Suprapubic skin (tissue), 4 donors: ENCODE measurements at regions not wholly inside any gene's neighbourhood (a gene's known extent, or its start where the extent isn't known, plus 50 kb on each side); places are given as distances from the start of the nearest gene placed in this dataset.

Experiments
- DNase-seq, 2 donors: peaks; one replicate each; pipeline ENCODE4 v3.0.0-alpha.2; 2019; ENCODE audit warnings: low spot score in 2 of 2
- H3K27ac ChIP-seq: fragments of 200-600 bp; sonication (generic); one replicate; pipeline ENCODE4 v1.5.1; 2019
- H3K27me3 ChIP-seq: fragments of 200-600 bp; sonication (generic); one replicate; pipeline ENCODE4 v1.5.1; 2019
- H3K36me3 ChIP-seq: fragments of 200-600 bp; sonication (generic); one replicate; pipeline ENCODE4 v1.5.1; 2019
- H3K4me1 ChIP-seq: fragments of 200-600 bp; sonication (generic); one replicate; pipeline ENCODE4 v1.5.1; 2019
- H3K4me3 ChIP-seq: fragments of 200-600 bp; sonication (generic); one replicate; pipeline ENCODE4 v1.5.1; 2019; ENCODE audit warnings: mild to moderate bottlenecking
- H3K9me3 ChIP-seq: fragments of 200-600 bp; sonication (generic); one replicate; pipeline ENCODE4 v1.5.1; 2019
- EP300 ChIP-seq: sonication (generic); formaldehyde crosslinking; IDR thresholded peaks from one replicate; pipeline ENCODE4 v1.6.1; 2017; ENCODE audit warnings: antibody characterized with exemption
- POLR2A ChIP-seq, 2 donors: fragments of 450-650 bp; IDR thresholded peaks; one replicate each; pipeline ENCODE4 v1.6.1; 2017; ENCODE audit warnings: antibody characterized with exemption in 2 of 2, mild to moderate bottlenecking in 2 of 2, moderate library complexity in 2 of 2
- POLR2AphosphoS5 ChIP-seq, 3 donors: sonication (generic); formaldehyde crosslinking; IDR thresholded peaks; one replicate each; pipeline ENCODE4 v1.6.1; 2017; ENCODE audit warnings: antibody characterized with exemption in 3 of 3
- WGBS: methylation state at CpG from one replicate; pipeline ENCODE4 v1.1.5; 2018; 5-methylcytosine and 5-hydroxymethylcytosine counted together
- TF ChIP-seq, protein P1 (sequence below), 2 donors: fragments of 200-600 bp in 1 of 2; fragments of 450-650 bp in 1 of 2; sonication (generic) in 1 of 2; IDR thresholded peaks; one replicate each; pipeline ENCODE4 v1.5.1; 2016 to 2019; ENCODE audit warnings: antibody characterized with exemption in 2 of 2, mild to moderate bottlenecking in 1 of 2, moderate library complexity in 1 of 2

DNA sequence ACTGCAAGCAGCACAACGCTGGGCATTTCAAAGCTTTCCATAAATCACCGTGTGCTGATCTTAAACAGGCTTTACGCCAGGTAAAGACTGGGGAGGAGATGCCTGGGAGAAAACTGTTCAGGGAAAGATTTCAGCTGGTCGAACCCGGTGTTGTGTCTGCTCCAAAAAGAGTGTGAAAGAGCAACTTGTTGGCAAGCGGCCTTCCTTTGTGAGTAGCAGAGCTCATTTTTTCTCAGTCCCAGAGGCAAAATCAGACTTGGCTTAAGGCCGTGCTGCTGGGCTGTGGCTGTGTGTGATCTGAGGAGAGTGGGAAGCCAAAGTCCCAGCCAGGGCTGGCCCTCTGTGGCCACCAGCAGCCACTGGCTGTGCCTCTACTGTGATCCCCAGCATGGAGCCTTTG is 75.7 kb upstream of the E2F8 start:
- no peak for DNase-seq
- Histone ChIP-seq H3K4me1 (peaks cover 11% of the 10 kb centered on the region), H3K9me3 (no peaks in the 10 kb centered on the region), H3K36me3 (no peaks in the 10 kb centered on the region), H3K27ac (no peak overlapping the region), H3K27me3 (peaks cover 5% of the 10 kb centered on the region), H3K4me3 (no peak overlapping the region)
- TF ChIP-seq, protein P1, sequence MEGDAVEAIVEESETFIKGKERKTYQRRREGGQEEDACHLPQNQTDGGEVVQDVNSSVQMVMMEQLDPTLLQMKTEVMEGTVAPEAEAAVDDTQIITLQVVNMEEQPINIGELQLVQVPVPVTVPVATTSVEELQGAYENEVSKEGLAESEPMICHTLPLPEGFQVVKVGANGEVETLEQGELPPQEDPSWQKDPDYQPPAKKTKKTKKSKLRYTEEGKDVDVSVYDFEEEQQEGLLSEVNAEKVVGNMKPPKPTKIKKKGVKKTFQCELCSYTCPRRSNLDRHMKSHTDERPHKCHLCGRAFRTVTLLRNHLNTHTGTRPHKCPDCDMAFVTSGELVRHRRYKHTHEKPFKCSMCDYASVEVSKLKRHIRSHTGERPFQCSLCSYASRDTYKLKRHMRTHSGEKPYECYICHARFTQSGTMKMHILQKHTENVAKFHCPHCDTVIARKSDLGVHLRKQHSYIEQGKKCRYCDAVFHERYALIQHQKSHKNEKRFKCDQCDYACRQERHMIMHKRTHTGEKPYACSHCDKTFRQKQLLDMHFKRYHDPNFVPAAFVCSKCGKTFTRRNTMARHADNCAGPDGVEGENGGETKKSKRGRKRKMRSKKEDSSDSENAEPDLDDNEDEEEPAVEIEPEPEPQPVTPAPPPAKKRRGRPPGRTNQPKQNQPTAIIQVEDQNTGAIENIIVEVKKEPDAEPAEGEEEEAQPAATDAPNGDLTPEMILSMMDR (IDR thresholded peaks at IDR 0.05): no peak
- TF ChIP-seq EP300 (no peak), POLR2AphosphoS5 (IDR thresholded peaks at IDR 0.05) (no peak), POLR2A (IDR thresholded peaks at IDR 0.05) (no peak)
- WGBS: 32% methylated on average over 7 of the region's 7 CpGs

DNA sequence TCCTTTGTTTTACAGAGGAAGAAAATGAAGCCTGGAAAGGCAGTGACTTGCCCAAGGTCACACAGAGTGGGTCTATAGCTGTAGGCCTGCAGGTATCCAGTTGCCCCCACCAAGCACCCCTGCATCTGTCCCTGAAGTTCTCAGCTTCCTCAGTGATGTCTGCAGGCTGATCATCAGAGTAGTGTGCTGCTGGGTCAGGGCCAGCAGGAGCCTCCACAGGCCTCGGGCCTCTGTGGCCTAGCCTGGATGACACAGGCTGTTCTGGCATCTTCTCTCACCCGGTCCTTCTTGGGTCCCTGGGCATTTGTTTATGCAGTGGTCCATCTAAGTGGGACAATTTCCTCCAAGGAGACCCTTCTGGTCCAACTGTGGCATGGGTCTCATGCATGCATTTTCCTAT is 74.8 kb upstream of the E2F8 start:
- H3K4me3 ChIP-seq: no peak overlapping the region
- peaks cover 11% of the 10 kb centered on the region for H3K4me1 ChIP-seq
- no peaks in the 10 kb centered on the region for H3K36me3 ChIP-seq
- 76% methylated on average over 2 of the region's 2 CpGs for WGBS
- DNase-seq: no peak
- no peaks in the 10 kb centered on the region for H3K9me3 ChIP-seq
- H3K27me3 ChIP-seq: peaks cover 8% of the 10 kb centered on the region
- no peak overlapping the region for H3K27ac ChIP-seq
- TF ChIP-seq EP300 (no peak), POLR2AphosphoS5 (IDR thresholded peaks at IDR 0.05) (no peak), POLR2A (IDR thresholded peaks at IDR 0.05) (no peak)
- TF ChIP-seq, protein P1 (IDR thresholded peaks at IDR 0.05): no peak

DNA sequence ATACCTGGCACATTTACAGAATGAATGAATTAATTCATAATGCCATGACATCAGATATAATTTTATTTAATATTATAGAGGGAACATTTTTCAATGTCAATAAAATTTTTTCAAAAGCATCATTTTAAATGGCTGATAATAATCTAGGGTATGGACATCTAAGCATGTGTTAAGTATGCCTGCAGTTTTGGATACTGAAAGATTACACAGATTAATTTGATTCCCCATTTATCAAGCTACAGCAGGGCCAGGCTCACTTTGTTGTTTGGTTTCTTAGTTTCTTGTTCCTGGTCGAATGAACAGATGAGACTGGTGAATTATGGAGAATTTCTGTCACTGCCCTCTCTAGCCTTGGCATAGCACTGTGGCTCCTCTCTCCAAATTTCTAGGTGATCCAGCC is 72.4 kb upstream of the E2F8 start:
- WGBS: 43% methylated on average over 1 of the region's 1 CpG
- Histone ChIP-seq H3K27me3 (peaks cover 3% of the 10 kb centered on the region), H3K36me3 (no peaks in the 10 kb centered on the region), H3K27ac (no peak overlapping the region), H3K4me3 (no peak overlapping the region), H3K4me1 (peaks cover 11% of the 10 kb centered on the region), H3K9me3 (no peaks in the 10 kb centered on the region)
- no peak for TF ChIP-seq POLR2A (IDR thresholded peaks at IDR 0.05)
- TF ChIP-seq POLR2AphosphoS5 (IDR thresholded peaks at IDR 0.05): no peak
- no peak for TF ChIP-seq EP300
- TF ChIP-seq, protein P1 (IDR thresholded peaks at IDR 0.05): no peak
- DNase-seq: no peak

DNA sequence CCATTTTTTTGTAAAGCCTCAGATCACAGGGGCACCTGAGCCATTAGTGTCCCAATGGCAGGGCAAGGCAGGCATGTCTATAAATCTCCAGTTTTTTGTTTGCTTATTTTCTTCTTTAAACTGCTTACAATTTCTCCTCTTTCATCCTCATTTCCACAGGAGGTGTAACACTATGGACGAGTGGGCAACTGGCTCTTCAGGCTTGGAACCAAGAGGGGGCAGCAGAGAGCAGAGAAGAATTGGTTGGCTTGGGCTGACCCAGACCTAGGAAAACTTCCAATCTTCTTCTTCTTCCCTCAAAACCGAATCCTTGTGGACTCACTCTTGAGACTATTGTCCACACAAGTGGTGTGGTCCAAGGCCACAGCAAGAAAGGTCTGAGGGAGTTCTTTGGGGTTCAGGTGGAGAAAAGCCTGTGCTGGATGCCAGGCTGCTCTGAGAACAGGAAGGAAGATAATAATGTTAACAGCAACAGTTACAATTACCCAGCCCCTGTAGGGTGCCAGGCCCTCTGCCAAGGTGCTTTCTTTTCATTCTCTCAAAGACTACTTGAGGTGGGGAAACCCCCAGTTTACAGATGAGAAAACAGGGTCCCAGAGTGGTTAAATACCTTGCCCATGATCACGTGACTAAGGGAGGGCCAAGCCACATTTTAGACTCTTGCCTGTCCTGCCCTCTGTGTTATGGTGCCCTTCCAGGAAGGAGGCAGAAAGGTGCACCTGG is 70.7 kb upstream of the E2F8 start:
- no peaks in the 10 kb centered on the region for H3K9me3 ChIP-seq
- DNase-seq: no peak
- no peak overlapping the region for H3K4me3 ChIP-seq
- no peaks in the 10 kb centered on the region for H3K36me3 ChIP-seq
- peaks cover 4% of the 10 kb centered on the region for H3K4me1 ChIP-seq
- H3K27me3 ChIP-seq: peaks cover 3% of the 10 kb centered on the region
- no peak for TF ChIP-seq POLR2AphosphoS5 (IDR thresholded peaks at IDR 0.05)
- no peak for TF ChIP-seq POLR2A (IDR thresholded peaks at IDR 0.05)
- TF ChIP-seq, protein P1 (IDR thresholded peaks at IDR 0.05): peak; percentile 61 to 85
- H3K27ac ChIP-seq: no peak overlapping the region
- WGBS: 33% methylated on average over 3 of the region's 3 CpGs

DNA sequence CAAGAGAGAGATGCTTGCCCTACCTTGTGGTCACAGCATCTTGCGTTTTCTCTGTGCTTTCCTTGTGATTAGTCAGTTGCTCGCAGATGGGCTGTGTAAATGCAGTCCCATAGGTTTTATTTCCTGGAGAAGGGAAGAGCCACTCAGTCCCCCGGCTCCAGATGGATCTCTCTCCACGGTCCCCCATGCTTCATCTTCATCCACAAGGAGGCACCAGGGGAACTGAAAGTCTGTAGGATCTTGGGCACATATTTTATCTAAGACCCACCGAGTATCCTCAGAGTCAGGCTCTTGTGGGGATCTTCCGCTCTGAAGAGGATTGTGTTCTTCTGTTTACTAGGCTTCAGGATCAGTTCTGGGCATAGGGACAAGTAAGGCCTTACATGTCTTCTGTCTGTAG is 66.8 kb upstream of the E2F8 start:
- no peak for DNase-seq
- Histone ChIP-seq H3K9me3 (no peaks in the 10 kb centered on the region), H3K27me3 (peaks cover 6% of the 10 kb centered on the region), H3K4me3 (no peak overlapping the region), H3K36me3 (no peaks in the 10 kb centered on the region), H3K27ac (no peak overlapping the region), H3K4me1 (no peaks in the 10 kb centered on the region)
- TF ChIP-seq, protein P1 (IDR thresholded peaks at IDR 0.05): no peak
- TF ChIP-seq POLR2A (IDR thresholded peaks at IDR 0.05) (no peak), POLR2AphosphoS5 (IDR thresholded peaks at IDR 0.05) (no peak), EP300 (no peak)
- 65% methylated on average over 6 of the region's 6 CpGs for WGBS
